MM.1S (cell line): ENCODE measurements at regions not wholly inside any gene's neighbourhood (a gene's known extent, or its start where the extent isn't known, plus 50 kb on each side); places are given as distances from the start of the nearest gene placed in this dataset.

Experiments
- CTCF ChIP-seq: fragments of 300-600 bp; sonication (generic); IDR thresholded peaks from 2 replicates; pipeline ENCODE4 v1.5.1; 2016; ENCODE audit warnings: antibody characterized with exemption, low read length, mixed read lengths
- EZH2 ChIP-seq: fragments of 300-600 bp; sonication (generic); optimal IDR thresholded peaks from 2 replicates; pipeline ENCODE3; 2017; ENCODE audit warnings: low read depth, mild to moderate bottlenecking, antibody characterized with exemption, low read length, mixed read lengths
- EZH2phosphoT487 ChIP-seq: fragments of 300-600 bp; sonication (generic); IDR thresholded peaks from 2 replicates; pipeline ENCODE4 v1.6.1; 2018; ENCODE audit warnings: antibody characterized with exemption, low read length

GRCh38 chr3:127108796-127109195 lies 84.1 kb upstream of the PRR23E start:
- no peak for TF ChIP-seq EZH2phosphoT487
- no peak for TF ChIP-seq CTCF
- TF ChIP-seq EZH2 = no peak
